ENCODE measurements at regions not wholly inside any gene's neighbourhood (a gene's known extent, or its start where the extent isn't known, plus 50 kb on each side); places are given as distances from the start of the nearest gene placed in this dataset.

- Histone ChIP-seq H3K4me3 (no peak overlapping the region), H3K79me2 (ENCODE audit: low read depth) (no peaks in the 10 kb centered on the region), H3K9ac (no peak overlapping the region), H3K36me3 (no peaks in the 10 kb centered on the region), H3K27me3 (no peaks in the 10 kb centered on the region), H4K20me1 (ENCODE audit: low read depth) (no peaks in the 10 kb centered on the region), H2AFZ (replicated peaks) (peak overlapping the region; percentile 50), H3K4me1 (peaks cover 55% of the 10 kb centered on the region), H3K4me2 (no peak overlapping the region), H3K27ac (no peak overlapping the region), H3K9me3 (ENCODE audit: low read depth) (no peaks in the 10 kb centered on the region), H3F3A (ENCODE audit: low read depth) (peaks cover 27% of the 10 kb centered on the region)
- peak overlapping the region; percentile 82 for H3K27ac Mint-ChIP-seq
- H3K4me3 Mint-ChIP-seq: no peak overlapping the region
- H3K27me3 Mint-ChIP-seq (ENCODE audit: insufficient read depth, low read depth): peaks cover 7% of the 10 kb centered on the region
- DNase-seq (ENCODE audit: low spot score): no peak
- H3K9me3 Mint-ChIP-seq: peaks cover 12% of the 10 kb centered on the region
- peaks cover 2% of the 10 kb centered on the region for H3K36me3 Mint-ChIP-seq
- peaks cover 55% of the 10 kb centered on the region for H3K4me1 Mint-ChIP-seq
- TF ChIP-seq EZH2phosphoT487 (IDR thresholded peaks at IDR 0.05) (no peak), CTCF (IDR thresholded peaks at IDR 0.05) (no peak), EZH2 (IDR thresholded peaks at IDR 0.05) (no peak)
Measured at GRCh38 chr3:191961529-191961928, 500.6 kb downstream of the PYDC2 start.

GRCh38 chr3:191962324-191962723 lies 501.4 kb downstream of the PYDC2 start:
- Histone ChIP-seq H3K4me3 (no peak overlapping the region), H3K9ac (no peak overlapping the region), H3K27ac (peak overlapping the region; percentile 39), H2AFZ (replicated peaks) (no peak overlapping the region), H3F3A (ENCODE audit: low read depth) (peaks cover 27% of the 10 kb centered on the region), H3K36me3 (no peaks in the 10 kb centered on the region), H3K79me2 (ENCODE audit: low read depth) (no peaks in the 10 kb centered on the region), H3K4me1 (peaks cover 55% of the 10 kb centered on the region), H3K9me3 (ENCODE audit: low read depth) (no peaks in the 10 kb centered on the region), H4K20me1 (ENCODE audit: low read depth) (no peaks in the 10 kb centered on the region), H3K4me2 (no peak overlapping the region), H3K27me3 (no peaks in the 10 kb centered on the region)
- peaks cover 2% of the 10 kb centered on the region for H3K36me3 Mint-ChIP-seq
- H3K4me3 Mint-ChIP-seq: no peak overlapping the region
- DNase-seq (ENCODE audit: low spot score): no peak
- H3K4me1 Mint-ChIP-seq: peaks cover 55% of the 10 kb centered on the region
- H3K27me3 Mint-ChIP-seq (ENCODE audit: insufficient read depth, low read depth): peaks cover 7% of the 10 kb centered on the region
- peaks cover 12% of the 10 kb centered on the region for H3K9me3 Mint-ChIP-seq
- H3K27ac Mint-ChIP-seq: peak overlapping the region; percentile 20
- TF ChIP-seq EZH2phosphoT487 (IDR thresholded peaks at IDR 0.05) (no peak), EZH2 (IDR thresholded peaks at IDR 0.05) (no peak), CTCF (IDR thresholded peaks at IDR 0.05) (no peak)

GRCh38 chr3:191963182-191963581 lies 502.2 kb downstream of the PYDC2 start:
- TF ChIP-seq EZH2phosphoT487 (IDR thresholded peaks at IDR 0.05) (peak; percentile 42), EZH2 (IDR thresholded peaks at IDR 0.05) (no peak)
- no peak overlapping the region for H3K27ac Mint-ChIP-seq
- no peaks in the 10 kb centered on the region for H3K27me3 ChIP-seq

GRCh38 chr3:191966556-191966955 lies 505.6 kb downstream of the PYDC2 start:
- H3F3A ChIP-seq (ENCODE audit: low read depth): peaks cover 16% of the 10 kb centered on the region
- H3K4me3 Mint-ChIP-seq: no peak overlapping the region
- H3K4me2 ChIP-seq: no peak overlapping the region
- H3K27ac ChIP-seq: no peak overlapping the region
- no peak overlapping the region for H3K9ac ChIP-seq
- H4K20me1 ChIP-seq (ENCODE audit: low read depth): no peaks in the 10 kb centered on the region
- peaks cover 2% of the 10 kb centered on the region for H3K36me3 Mint-ChIP-seq
- no peaks in the 10 kb centered on the region for H3K27me3 ChIP-seq
- TF ChIP-seq EZH2phosphoT487 (IDR thresholded peaks at IDR 0.05): no peak
- TF ChIP-seq EZH2 (IDR thresholded peaks at IDR 0.05): no peak
- TF ChIP-seq CTCF (IDR thresholded peaks at IDR 0.05): no peak
- no peak for DNase-seq (ENCODE audit: low spot score)
- no peak overlapping the region for H3K27ac Mint-ChIP-seq
- H3K27me3 Mint-ChIP-seq (ENCODE audit: insufficient read depth, low read depth): peaks cover 7% of the 10 kb centered on the region
- no peaks in the 10 kb centered on the region for H3K79me2 ChIP-seq (ENCODE audit: low read depth)
- H3K36me3 ChIP-seq: no peaks in the 10 kb centered on the region
- H3K4me1 Mint-ChIP-seq: peaks cover 28% of the 10 kb centered on the region
- H3K9me3 ChIP-seq (ENCODE audit: low read depth): no peaks in the 10 kb centered on the region
- peaks cover 22% of the 10 kb centered on the region for H3K4me1 ChIP-seq
- H3K4me3 ChIP-seq: no peak overlapping the region
- H3K9me3 Mint-ChIP-seq: peaks cover 26% of the 10 kb centered on the region
- H2AFZ ChIP-seq (replicated peaks): no peak overlapping the region

More at GRCh38 chr3:191963182-191963581, 502.2 kb downstream of the PYDC2 start:
- Histone ChIP-seq H3K4me2 (peak overlapping the region; percentile 45), H3K79me2 (ENCODE audit: low read depth) (no peaks in the 10 kb centered on the region), H3K36me3 (no peaks in the 10 kb centered on the region), H3F3A (ENCODE audit: low read depth) (peaks cover 27% of the 10 kb centered on the region), H3K9me3 (ENCODE audit: low read depth) (no peaks in the 10 kb centered on the region), H4K20me1 (ENCODE audit: low read depth) (no peaks in the 10 kb centered on the region), H3K4me1 (peaks cover 55% of the 10 kb centered on the region), H2AFZ (replicated peaks) (no peak overlapping the region), H3K27ac (no peak overlapping the region), H3K4me3 (no peak overlapping the region), H3K9ac (no peak overlapping the region)
- Mint-ChIP-seq H3K9me3 (peaks cover 16% of the 10 kb centered on the region), H3K36me3 (peaks cover 2% of the 10 kb centered on the region), H3K4me3 (no peak overlapping the region), H3K4me1 (peaks cover 58% of the 10 kb centered on the region), H3K27me3 (ENCODE audit: insufficient read depth, low read depth) (peaks cover 7% of the 10 kb centered on the region)
- peak; percentile 78 for DNase-seq (ENCODE audit: low spot score)

Data from neural progenitor cell (in vitro differentiated cells).